GM12865 (cell line): ENCODE measurements at regions not wholly inside any gene's neighbourhood (a gene's known extent, or its start where the extent isn't known, plus 50 kb on each side); places are given as distances from the start of the nearest gene placed in this dataset.

ENCODE experiments used
- DNase-seq: peaks from one replicate; pipeline ENCODE4 v3.0.0; 2010; ENCODE audit warnings: low read depth
- H3K4me3 ChIP-seq: 2 replicates; pipeline ENCODE4 v1.5.1; 2011; ENCODE audit warnings: mild to moderate bottlenecking, low read depth, low read length, control low read depth
- CTCF ChIP-seq: IDR thresholded peaks from 2 replicates; pipeline ENCODE4 v1.5.1; 2011; ENCODE audit warnings: low read length, control low read depth, low read depth, inconsistent platforms; ENCODE audit not compliant: insufficient read depth; ENCODE audit errors: missing control alignments

- no peak for DNase-seq
- TF ChIP-seq CTCF, result no peak
- no peak overlapping the region for H3K4me3 ChIP-seq
Observed at GRCh38 chr21:35127851-35128250, 78.7 kb upstream of the RUNX1 start.

GRCh38 chr21:35127026-35127425 lies 77.9 kb upstream of the RUNX1 start:
- TF ChIP-seq CTCF, result no peak
- H3K4me3 ChIP-seq, result no peak overlapping the region
- no peak for DNase-seq

GRCh38 chr21:35120631-35121180 lies 71.6 kb upstream of the RUNX1 start:
- TF ChIP-seq CTCF, result no peak
- no peak overlapping the region for H3K4me3 ChIP-seq
- no peak for DNase-seq

GRCh38 chr21:35119501-35120047 lies 70.5 kb upstream of the RUNX1 start:
- no peak for DNase-seq
- no peak overlapping the region for H3K4me3 ChIP-seq
- TF ChIP-seq CTCF, result no peak

- TF ChIP-seq CTCF, result no peak
- H3K4me3 ChIP-seq, result no peak overlapping the region
- no peak for DNase-seq
Observed at GRCh38 chr21:35116777-35117176, 67.7 kb upstream of the RUNX1 start.

- TF ChIP-seq CTCF, result no peak
- no peak for DNase-seq
- H3K4me3 ChIP-seq, result no peak overlapping the region
Observed at GRCh38 chr21:35113064-35113463, 64.0 kb upstream of the RUNX1 start.

- no peak for TF ChIP-seq CTCF
- no peak for DNase-seq
- no peak overlapping the region for H3K4me3 ChIP-seq
Observed at GRCh38 chr21:35111321-35111930, 62.3 kb upstream of the RUNX1 start.
